K562 (cell line): ENCODE measurements at regions not wholly inside any gene's neighbourhood (a gene's known extent, or its start where the extent isn't known, plus 50 kb on each side); places are given as distances from the start of the nearest gene placed in this dataset.

Experiments
- BCLAF1 ChIP-seq, 2 experiments: fragments of 450-650 bp in 1 of 2; IDR thresholded peaks; 2 replicates each; pipeline ENCODE4 v1.6.1; 2011 to 2017; ENCODE audit warnings: low read depth in 2 of 2, antibody characterized with exemption in 1 of 2, borderline replicate concordance in 1 of 2, low read length in 1 of 2, mild to moderate bottlenecking in 1 of 2, mixed read lengths in 1 of 2; ENCODE audit not compliant: control insufficient read depth in 1 of 2
- CEBPB ChIP-seq: fragments of 450-650 bp; IDR thresholded peaks from 2 replicates; pipeline ENCODE4 v1.6.1; 2016; ENCODE audit warnings: missing genetic modification characterization, missing compliant biosample characterization
- CHD4 ChIP-seq: fragments of 200-600 bp; sonication (generic); IDR thresholded peaks from 3 replicates; pipeline ENCODE4 v1.6.1; 2012; ENCODE audit warnings: low read depth, mild to moderate bottlenecking, mixed read lengths, low read length, inconsistent platforms; ENCODE audit not compliant: insufficient read depth, insufficient replicate concordance, poor library complexity, severe bottlenecking
- CTCF ChIP-seq, 3 experiments: IDR thresholded peaks in 2 of 3; conservative IDR thresholded peaks in 1 of 3; 2 replicates each; pipeline ENCODE4 v1.5.1; 2011 to 2012; ENCODE audit warnings: low read length in 3 of 3, mild to moderate bottlenecking in 3 of 3, control low read depth in 2 of 3, improper control_type of control experiment in 1 of 3, inconsistent platforms in 1 of 3, low read depth in 1 of 3, mixed read lengths in 1 of 3, moderate library complexity in 1 of 3; ENCODE audit not compliant: insufficient read depth in 2 of 3
- CXXC5 ChIP-seq: fragments of 250-450 bp; sonication (Bioruptor Pico); IDR thresholded peaks from 2 replicates; pipeline ENCODE4 v1.8.0; 2022; ENCODE audit warnings: inconsistent platforms, mild to moderate bottlenecking, moderate library complexity
- FOXA3 ChIP-seq, 2 experiments: fragments of 450-650 bp in 1 of 2; sonication (generic) in 1 of 2; formaldehyde crosslinking; IDR thresholded peaks in 1 of 2; conservative IDR thresholded peaks in 1 of 2; 2 replicates each; pipeline versions ENCODE4 v1.4.0 to v1.8.0; 2020 to 2022; ENCODE audit warnings: mild to moderate bottlenecking in 2 of 2, missing genetic modification reagents in 1 of 2
- GABPA ChIP-seq: fragments of 200-800 bp; sonication (Bioruptor generic); conservative IDR thresholded peaks from 2 replicates; pipeline ENCODE4 v1.6.1; 2016; ENCODE audit warnings: low read depth, missing genetic modification characterization, missing compliant biosample characterization
- MAZ ChIP-seq, 2 experiments: fragments of 450-650 bp in 1 of 2; sonication (generic) in 1 of 2; formaldehyde crosslinking; IDR thresholded peaks in 1 of 2; conservative IDR thresholded peaks in 1 of 2; 2 replicates each; pipeline versions ENCODE4 v1.4.0 to v1.5.0; 2020; ENCODE audit warnings: mild to moderate bottlenecking in 1 of 2, missing genetic modification reagents in 1 of 2
- POLR2AphosphoS5 ChIP-seq: IDR thresholded peaks from 2 replicates; pipeline ENCODE4 v1.6.1; 2011; ENCODE audit warnings: mild to moderate bottlenecking, low read depth, low read length, moderate library complexity; ENCODE audit not compliant: control insufficient read depth, insufficient read depth
- ZNF24 ChIP-seq: fragments of 450-650 bp; IDR thresholded peaks from 2 replicates; pipeline ENCODE4 v1.6.1; 2016
- ZNF274 ChIP-seq: IDR thresholded peaks from 2 replicates; pipeline ENCODE4 v1.6.1; 2011; ENCODE audit warnings: low read depth, mild to moderate bottlenecking, low read length, moderate library complexity, borderline replicate concordance

- no peak for TF ChIP-seq GABPA (tag)
- TF ChIP-seq BCLAF1 (IDR thresholded peaks at IDR 0.05; ENCODE audit: borderline replicate concordance in 1 of 2, control insufficient read depth in 1 of 2, low read depth in 2 of 2, low read length in 1 of 2): no peak
- TF ChIP-seq CTCF (IDR thresholded peaks at IDR 0.05 in 2 of 3, conservative IDR thresholded peaks at IDR 0.05 in 1 of 3; ENCODE audit: insufficient read depth in 2 of 3, low read depth in 1 of 3, low read length in 3 of 3): no peak
- no peak for TF ChIP-seq FOXA3 (CRISPR knock-in tag; conservative IDR thresholded peaks at IDR 0.05 in 1 of 2, IDR thresholded peaks at IDR 0.05 in 1 of 2)
- TF ChIP-seq POLR2AphosphoS5: no peak
- no peak for TF ChIP-seq ZNF274
- no peak for TF ChIP-seq CXXC5 (CRISPR knock-in tag)
- TF ChIP-seq ZNF24: no peak
- no peak for TF ChIP-seq MAZ (CRISPR knock-in tag; conservative IDR thresholded peaks at IDR 0.05 in 1 of 2, IDR thresholded peaks at IDR 0.05 in 1 of 2)
- no peak for TF ChIP-seq CHD4
- TF ChIP-seq CEBPB (tag): no peak
Measured at GRCh38 chr2:120894966-120895365, 159.3 kb downstream of the GLI2 start.
